Activated CD4-positive, CD25-positive, alpha-beta regulatory T cell treated with anti-CD3 and anti-CD28 coated beads, Interleukin-2, amount 50 U/mL, for 24 hours (primary cell): ENCODE measurements at regions not wholly inside any gene's neighbourhood (a gene's known extent, or its start where the extent isn't known, plus 50 kb on each side); places are given as distances from the start of the nearest gene placed in this dataset.

Source experiments
- ATAC-seq, 2 donors: fragments of 150-1000 bp; cut with Tn5 transposase; one replicate each; pipeline ENCODE4 v1.10.0; 2021; ENCODE audit warnings: mild to moderate bottlenecking in 1 of 2, moderate library complexity in 1 of 2

- ATAC-seq: no peak
These were observed 140.3 kb upstream of the ATP1B1 start for GRCh38 chr1:168966217-168966616.

- no peak for ATAC-seq
These were observed 139.9 kb upstream of the ATP1B1 start for GRCh38 chr1:168966636-168967035.

- no peak for ATAC-seq
These were observed 135.4 kb upstream of the ATP1B1 start for GRCh38 chr1:168970926-168971659.

GRCh38 chr1:168972225-168972624 lies 134.3 kb upstream of the ATP1B1 start:
- ATAC-seq: no peak

GRCh38 chr1:168972887-168973286 lies 133.6 kb upstream of the ATP1B1 start:
- ATAC-seq: no peak

GRCh38 chr1:168974117-168974516 lies 132.4 kb upstream of the ATP1B1 start:
- no peak for ATAC-seq

GRCh38 chr1:168974611-168975010 lies 131.9 kb upstream of the ATP1B1 start:
- no peak for ATAC-seq

- ATAC-seq: no peak
These were observed 130.2 kb upstream of the ATP1B1 start for GRCh38 chr1:168976267-168976666.

- no peak for ATAC-seq
These were observed 128.9 kb upstream of the ATP1B1 start for GRCh38 chr1:168977618-168978017.

GRCh38 chr1:168979276-168979675 lies 127.2 kb upstream of the ATP1B1 start:
- no peak for ATAC-seq

GRCh38 chr1:168980180-168980579 lies 126.3 kb upstream of the ATP1B1 start:
- ATAC-seq: no peak

GRCh38 chr1:168980656-168981055 lies 125.8 kb upstream of the ATP1B1 start:
- no peak for ATAC-seq

GRCh38 chr1:168982778-168983177 lies 123.7 kb upstream of the ATP1B1 start:
- ATAC-seq: no peak

GRCh38 chr1:168987330-168987729 lies 119.2 kb upstream of the ATP1B1 start:
- ATAC-seq: no peak

- no peak for ATAC-seq
These were observed 118.6 kb upstream of the ATP1B1 start for GRCh38 chr1:168987923-168988322.

- ATAC-seq: no peak
These were observed 116.5 kb upstream of the ATP1B1 start for GRCh38 chr1:168989985-168990384.

- peak; percentile 87 to 89 for ATAC-seq
These were observed 114.6 kb upstream of the ATP1B1 start for GRCh38 chr1:168991667-168992475.

- ATAC-seq: no peak
These were observed 105.1 kb upstream of the ATP1B1 start for GRCh38 chr1:169001353-169001752.

GRCh38 chr1:169003864-169004516 lies 102.5 kb upstream of the ATP1B1 start:
- ATAC-seq: no peak

GRCh38 chr1:169005776-169006175 lies 100.7 kb upstream of the ATP1B1 start:
- ATAC-seq: no peak

GRCh38 chr1:169009666-169010065 lies 96.8 kb upstream of the ATP1B1 start:
- no peak for ATAC-seq

- ATAC-seq: peak in 1 of 2 donors; percentile 55
These were observed 94.1 kb upstream of the ATP1B1 start for GRCh38 chr1:169012416-169012815.

GRCh38 chr1:169013821-169014220 lies 92.7 kb upstream of the ATP1B1 start:
- no peak for ATAC-seq

- ATAC-seq: no peak
These were observed 91.0 kb upstream of the ATP1B1 start for GRCh38 chr1:169015464-169015863.
